Bone marrow (tissue), 2 donors: ENCODE measurements at regions not wholly inside any gene's neighbourhood (a gene's known extent, or its start where the extent isn't known, plus 50 kb on each side); places are given as distances from the start of the nearest gene placed in this dataset.

Source experiments
- DNase-seq, 2 donors: peaks; one replicate each; lab custom pipeline; 2025; lab: John Stamatoyannopoulos, UW

DNA sequence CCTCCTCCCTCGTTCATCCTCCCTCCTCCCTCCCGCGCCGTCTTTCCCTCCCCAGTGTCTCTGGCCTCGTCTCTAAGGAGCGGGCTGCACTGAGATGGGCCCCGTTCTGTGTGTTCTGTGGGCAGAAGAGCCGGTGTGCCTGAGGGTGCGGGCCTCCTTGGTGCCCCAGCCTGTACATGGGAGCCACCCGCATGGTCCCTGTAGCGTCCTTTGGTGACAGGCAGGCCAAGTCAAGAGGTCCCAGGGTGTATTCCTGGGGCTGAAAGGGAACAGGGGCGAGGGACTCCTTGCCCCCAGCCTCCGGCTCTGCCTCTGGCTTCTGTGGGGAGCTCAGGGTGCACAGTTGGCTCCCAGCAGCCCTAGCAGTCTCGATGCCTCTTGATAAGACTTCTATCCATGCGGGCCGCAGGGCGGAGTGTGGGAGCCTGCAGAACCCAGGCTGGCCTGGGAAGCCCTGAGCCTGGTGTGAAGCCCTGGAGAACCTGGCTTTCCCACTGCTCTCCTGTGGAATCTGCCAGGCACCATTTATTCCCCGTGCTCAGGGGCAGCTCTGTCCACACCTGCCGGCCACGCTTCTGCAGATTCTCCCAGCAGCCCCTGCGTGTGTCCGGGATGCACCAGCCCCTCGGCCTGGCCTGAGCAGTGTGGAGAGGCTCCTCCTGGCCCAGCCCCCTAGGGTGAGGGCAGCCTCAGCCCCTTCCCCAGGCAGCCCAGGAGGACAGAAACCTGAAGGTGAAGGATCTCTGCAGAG, 181.3 kb downstream of the KIF26A start:
- no peak for DNase-seq

DNA sequence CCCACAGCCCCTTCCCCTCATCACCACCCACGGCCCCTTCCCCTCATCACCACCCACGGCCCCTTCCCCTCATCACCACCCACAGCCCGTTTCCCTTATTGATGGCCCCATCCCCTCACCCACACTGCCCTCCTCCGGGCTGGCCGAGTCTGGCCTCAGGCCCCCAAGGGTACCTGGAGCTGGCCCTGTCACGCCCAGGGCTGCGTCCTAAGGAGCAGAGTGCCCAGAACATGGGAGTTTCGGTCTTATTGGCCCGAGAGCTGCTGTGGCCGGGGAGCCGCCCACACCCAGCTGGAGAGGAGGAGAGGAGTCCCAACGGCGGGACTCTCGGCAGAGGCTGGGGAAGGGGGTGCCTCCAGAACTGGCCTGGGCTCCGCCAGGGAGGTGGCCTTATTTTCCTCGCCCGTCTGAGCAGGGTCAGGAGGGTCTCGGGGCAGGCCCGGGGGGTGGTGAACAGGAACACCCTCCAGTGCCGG, 182.3 kb downstream of the KIF26A start:
- DNase-seq = no peak

DNA sequence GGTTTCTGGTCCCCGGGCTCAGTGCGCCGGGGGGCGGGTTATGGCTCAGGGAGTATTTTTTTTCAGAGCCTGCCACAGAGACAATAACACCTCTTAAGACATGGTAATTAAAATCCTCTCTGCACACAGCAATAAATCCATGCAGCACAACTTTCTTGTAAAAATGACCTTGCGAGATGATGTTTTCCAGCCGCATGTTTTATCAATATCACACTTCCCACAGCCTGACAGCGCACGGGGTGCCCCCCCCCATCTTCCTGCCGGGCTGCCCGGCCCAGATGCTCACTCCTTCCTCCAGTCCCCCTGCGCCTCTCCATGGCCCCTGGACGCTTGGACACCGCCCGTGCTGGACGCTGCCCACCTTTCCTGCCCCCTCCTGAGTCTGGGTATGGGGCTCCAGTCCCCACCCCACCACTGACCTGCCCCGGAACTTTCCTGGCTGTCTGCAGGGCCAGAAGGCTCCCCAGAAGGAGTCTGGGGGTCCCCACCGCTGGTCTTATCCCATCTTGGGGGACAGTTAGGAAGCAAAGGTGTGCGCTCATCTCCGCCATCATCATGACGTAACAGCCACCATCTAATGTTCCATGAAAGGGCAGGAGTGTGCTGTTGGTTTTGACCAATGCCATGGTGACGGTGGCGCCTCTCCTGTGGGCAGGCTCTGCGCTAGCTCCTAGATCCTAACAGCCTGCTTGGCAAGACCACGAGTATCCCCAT, 182.9 kb downstream of the KIF26A start:
- DNase-seq = no peak

DNA sequence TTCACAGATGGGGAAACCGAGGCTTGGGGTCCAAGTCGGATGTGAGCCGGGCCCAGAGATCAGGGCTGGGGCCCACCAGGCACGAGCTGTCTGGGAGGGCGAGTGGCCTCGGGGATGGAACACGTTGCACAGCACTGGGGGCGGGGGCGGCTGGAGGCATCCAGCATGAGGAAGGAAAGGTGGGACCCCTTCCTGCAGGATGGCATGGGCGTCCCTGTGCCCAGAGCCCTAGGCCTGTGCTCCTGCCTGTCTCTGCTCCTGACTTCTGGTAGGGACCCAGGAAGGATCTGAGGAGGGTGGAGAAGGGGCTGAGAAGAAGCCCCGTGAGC, 183.4 kb downstream of the KIF26A start:
- DNase-seq = no peak

DNA sequence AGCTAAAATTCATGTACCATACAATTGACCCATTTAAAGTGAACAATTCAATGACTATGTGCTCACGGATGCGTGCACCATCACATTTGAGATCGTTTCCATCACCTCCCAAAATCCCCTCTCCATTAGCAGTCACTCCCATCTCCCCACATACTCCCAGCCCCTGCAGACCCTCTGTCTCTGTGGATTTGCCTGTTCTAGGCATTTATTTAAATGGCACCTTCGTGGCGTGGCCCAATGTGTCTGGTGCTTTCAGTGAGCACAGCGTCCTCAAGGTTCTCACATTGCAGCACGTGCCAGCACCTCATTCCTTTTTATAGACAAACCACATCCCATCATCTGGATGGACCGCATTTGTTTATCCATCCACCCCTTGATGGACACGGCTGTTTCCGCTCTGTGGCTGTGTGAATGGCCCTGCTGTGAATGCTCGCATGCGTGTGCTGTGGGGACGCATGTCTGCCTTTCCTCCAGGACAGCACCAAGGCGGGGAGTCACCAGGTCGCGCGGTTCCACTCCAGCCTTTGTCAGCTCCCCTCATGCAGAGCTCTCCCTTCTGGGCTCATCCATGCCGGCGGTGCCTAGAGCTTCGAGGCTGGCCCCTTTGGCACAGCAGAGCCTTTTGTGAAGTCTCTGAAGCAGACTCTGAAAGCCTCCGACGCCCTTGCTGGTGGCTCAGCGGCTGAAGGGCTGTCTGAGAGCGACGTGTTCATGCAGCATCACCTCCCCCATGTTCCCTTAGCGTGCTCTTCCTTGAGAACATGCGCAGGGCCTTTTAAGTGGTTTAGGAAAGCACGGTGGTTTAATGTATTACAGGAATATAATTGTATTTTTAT, 184.4 kb downstream of the KIF26A start:
- DNase-seq = no peak

DNA sequence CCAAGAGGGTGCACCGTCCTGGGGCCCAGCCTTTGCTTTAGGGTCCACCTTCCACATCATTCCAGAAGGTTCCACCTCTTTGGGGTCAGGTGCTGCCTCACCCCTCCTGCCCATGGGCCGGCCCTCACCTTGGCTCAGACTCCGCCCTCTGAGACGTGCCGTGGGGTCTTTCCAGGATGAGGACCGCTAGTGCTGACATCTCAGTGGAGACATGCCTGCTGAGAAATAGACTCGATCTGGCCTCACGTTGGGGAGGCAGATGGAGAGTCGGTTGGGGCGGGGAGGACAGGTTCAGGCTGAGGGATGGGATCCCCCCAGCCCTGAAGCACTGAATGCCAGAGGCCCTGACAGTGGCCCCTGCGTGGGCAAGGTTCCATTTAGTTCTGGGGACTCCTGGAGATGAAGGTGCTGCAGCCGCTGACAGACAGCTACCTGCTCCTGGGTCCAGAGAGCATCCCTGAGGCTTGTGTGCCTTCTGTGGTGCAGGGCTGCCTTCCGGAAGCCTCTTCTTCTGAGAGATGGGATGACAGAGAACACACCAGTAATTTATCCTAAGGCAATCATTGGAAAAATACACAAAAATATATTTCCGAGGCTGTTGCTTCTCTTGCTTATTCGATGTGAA, 185.3 kb downstream of the KIF26A start:
- DNase-seq = no peak

DNA sequence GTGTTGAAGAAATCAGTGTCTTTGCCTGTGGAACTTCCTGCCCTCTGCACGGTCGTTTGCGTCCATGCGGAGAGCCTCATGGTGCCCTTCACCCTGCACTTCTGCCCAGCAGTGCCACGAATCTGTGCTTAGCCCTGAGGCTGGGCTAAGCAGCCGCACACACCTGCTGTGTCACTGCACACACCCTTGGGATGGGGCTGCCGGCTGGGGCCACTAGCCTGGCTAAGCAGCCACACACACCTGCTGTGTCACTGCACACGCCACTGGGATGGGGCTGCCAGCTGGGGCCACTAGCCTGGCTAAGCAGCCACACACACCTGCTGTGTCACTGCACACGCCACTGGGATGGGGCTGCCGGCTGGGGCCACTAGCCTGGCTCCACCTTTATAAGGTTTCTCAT, 188.5 kb downstream of the KIF26A start:
- DNase-seq = no peak

DNA sequence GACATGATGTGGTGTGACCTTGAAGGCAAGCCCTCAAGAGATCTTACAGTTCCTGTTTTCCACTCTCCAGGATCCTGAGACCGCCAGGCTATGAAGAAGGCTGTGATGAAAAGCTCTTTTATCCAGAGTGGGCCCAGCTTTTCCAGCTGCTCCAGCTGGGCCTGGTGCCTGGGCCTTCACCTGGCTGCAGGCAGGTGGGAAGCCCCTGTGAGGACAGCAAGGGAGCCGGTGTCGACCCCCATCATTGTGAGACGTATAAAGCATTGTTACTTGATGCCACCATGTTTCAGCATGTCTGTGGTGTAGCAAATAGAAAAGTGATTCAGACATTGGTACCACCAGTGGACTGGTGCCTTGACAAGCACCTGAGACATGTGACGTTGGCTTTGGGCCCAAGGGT, 190.2 kb downstream of the KIF26A start:
- no peak for DNase-seq

DNA sequence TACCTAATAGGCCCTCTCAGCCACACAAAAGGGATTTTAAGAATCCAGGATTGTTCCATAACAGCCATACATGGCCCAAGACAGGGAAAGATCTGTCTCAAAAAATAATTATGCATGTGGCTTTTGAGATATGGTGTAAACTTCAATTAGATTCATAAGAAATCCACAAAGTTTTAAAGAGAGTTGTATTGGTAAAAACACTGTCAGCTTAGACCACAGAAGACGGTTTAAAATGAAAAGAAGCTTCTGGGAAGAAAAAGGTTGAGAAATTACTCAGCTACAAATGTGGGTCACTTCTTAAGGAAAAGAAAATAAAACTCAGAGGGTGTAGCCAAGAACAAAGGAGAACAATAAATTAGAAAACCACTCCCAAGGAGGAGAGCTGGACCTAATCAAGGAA, 191.4 kb downstream of the KIF26A start:
- no peak for DNase-seq

DNA sequence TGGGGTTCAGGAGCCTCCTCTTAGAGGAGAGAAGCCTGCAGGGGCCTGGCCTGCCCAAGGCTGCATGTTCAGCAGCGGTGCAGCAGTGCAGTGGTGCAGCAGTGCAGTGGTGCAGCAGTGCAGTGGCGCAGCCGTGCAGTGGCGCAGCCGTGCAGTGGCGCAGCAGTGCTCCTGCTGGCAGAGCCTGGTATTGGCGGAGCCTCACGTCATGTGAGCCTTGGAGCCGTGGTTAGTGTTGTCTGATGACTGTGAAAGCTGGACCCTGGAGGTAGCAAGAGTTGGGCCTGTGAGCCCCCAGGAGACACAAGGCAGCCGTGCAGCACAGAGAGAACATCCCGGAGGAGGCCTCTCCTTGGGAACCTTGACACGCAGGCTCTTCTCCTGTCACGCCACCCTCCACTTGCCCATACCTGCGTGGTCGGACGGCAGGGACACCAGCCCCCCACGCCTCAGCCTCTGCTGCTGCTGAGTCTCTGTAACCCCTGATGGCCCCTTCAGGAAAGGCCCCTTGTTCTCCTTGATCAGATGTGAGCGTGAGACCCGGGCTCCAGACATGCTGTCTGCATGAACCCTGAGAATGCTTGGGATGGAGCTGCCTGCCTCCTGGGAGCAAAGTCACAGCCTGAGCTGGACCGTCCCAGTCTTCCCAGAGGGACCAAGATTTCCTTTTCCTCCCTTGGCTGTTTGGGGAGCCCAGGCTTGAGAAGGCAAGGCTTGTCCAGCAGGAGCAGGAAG, 193.7 kb downstream of the KIF26A start:
- no peak for DNase-seq

DNA sequence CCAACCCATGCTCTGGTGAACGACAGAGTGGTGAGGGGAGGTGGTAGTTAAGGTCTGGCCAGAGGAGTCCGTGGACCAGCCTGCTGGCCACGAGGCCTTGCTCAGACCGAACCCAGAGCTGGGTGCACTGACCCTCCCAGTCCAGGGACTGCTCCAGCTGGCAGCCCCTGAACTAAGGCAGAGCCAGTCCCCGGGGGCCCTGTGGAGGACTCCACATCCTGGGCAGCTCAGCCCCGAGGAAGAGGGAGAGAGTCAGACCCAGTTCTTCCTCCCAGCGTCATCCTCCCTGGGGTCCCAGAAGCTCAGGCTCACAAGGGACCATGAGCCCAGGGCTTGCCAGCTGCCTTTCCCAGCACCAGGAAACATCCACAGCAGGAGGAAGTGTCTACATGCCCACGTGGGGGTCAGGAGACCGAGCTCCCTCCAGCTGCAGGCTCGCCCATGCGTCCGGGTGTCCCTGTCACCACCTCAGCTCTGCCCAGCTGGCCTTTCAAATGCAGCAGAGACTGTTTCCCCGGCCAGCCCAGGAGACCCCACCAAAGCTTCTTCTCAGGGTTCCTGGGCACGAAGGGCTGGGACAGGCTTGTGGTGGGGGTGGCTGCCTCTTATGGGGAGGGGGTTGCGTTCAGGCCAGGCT, 194.4 kb downstream of the KIF26A start:
- DNase-seq = no peak

DNA sequence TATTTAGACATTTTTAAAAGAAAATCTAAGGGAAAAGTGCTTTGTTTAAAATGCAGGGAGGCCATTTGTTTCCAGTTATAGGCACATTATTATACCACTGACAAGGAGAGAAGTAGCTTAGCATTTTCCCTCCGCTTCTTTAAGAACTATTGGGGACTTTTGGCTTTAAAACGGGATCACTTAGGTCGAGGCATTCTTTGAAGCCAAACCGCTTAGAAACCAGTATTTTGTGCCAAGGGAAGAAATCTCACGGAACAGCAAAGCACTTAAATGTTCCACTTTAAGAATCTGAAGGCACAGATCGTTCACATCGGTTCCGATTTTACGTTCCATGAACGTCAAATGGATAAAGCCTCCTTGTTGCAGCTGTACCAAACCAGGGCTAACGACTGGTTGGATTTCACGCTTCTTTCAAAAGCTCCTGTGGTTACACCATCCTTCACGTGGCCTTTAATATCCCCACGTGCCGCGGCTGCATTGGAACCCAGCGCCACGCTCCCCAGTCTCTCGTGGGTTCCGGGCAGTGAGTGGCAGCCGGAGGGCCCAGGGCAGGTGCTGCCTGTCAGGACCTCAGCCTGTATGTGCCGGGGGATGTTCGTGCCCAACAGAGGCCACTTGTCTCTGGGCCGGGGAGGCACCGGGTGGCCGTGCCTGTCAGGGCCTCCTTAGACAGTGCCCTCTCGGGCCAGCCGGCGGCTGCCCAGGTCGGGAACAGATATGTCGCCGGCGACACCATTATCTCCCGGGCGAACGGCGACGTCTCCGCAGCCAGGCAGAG, 195.4 kb downstream of the KIF26A start:
- no peak for DNase-seq

DNA sequence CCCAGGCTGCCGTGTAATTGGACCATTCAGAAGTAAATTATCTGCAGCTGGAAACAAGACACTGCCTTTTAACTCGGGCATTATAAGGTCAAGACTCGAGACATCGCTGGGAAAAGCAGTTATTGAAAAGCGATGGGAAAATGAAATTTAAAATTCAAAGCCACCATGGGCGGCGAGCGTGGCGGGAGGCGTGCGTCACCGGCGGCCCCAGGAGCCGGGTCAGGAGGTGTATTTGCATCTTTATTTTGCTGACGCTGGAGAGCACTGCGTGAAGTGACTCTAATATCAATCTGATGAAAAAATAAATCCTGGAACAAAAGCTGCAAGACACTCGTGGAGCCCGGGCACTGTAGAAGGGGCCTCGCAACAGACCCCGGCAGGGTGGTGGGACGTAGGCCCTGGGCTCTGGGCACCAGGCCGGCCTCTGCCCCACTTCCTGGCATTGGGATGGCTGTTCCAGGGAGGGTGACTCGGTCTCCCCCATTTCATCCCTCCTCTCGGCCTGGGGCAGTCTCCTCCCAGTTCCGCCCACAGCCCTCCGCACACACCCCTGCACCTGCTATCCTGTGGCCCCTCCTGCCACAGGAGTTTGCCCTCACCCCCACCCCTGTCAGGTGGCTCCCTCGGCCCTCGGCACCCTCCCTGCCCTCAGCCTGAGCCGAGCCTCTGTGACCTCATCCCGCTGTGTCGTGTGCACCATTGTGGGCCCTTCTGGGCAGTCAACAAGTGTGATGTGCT, 196.2 kb downstream of the KIF26A start:
- no peak for DNase-seq

DNA sequence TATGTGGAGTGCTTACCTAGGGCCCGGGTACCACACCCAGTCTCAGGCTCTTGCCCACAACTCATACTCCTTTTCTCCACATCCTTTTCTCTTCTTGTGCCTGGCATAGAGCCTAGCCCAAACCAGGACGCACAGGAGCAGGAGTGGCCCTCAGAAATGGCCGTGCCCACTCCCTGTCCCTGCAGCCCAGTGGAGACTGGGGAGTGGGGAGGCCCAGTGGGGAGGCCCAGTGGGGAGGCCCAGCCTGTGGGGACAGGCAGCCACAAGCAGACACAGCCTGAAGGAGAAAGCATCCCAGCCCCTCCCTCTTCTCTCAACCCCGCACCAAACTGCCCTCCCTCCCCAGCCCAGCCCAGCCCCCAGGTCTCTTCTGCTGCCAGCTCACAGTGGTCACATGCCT, 196.8 kb downstream of the KIF26A start:
- no peak for DNase-seq

DNA sequence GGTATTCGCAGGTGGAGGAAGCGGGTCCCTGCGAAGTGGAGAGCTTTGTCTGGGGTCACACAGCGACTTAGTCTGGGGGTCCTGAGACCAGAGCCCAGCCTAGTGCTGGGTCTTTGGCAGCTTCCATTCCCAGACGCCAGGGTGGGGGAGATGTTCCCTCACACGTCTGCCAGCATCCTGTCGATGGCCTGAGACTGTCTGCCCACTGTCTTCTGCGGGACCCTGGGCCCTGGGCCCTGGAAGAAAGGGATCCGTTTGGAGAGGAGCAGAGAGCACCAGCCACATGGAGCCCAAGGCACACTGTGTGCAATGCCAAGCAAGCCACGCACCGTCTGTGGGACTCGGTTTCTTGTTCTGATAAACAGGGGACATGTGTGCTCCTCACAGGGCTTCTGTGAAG, 197.2 kb downstream of the KIF26A start:
- no peak for DNase-seq

DNA sequence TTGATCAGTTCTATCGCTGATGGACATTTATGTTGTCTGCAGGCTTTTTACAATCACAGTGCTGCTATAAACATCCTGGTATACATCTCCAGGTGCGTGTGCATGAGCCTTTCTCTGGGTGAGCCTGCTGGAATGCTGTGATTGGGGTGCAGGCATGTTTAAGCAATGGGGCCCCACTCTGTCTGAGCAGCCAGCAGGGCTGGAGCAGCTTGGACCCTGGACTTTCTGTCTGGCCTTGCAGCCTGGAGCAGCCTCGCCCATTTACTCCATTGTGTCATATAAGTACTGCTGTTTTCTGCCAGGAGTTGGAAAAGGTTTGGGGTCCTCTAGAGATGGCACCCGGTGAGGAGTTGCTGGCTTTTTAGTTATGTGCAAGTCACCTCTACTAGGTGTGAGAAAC, 199.0 kb downstream of the KIF26A start:
- no peak for DNase-seq

DNA sequence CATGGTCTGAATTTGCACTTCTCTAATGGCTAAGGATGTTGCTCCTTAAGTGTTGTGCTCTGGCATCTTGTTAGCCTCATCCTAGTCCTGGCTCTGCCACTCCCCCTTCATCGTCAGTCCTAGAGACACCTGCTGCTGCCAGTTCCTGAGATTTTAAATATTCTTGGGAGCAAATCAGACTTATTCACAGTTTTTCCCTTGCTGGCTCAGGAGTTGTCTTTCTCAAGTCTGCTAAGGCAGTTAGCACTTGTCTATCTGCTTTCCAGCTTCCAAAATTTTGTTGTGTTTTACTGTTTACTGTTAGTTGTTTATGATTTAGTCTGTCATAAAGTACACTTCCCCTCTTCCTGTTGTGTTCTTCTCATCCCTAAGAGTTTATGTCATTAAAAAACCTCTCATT, 201.0 kb downstream of the KIF26A start:
- no peak for DNase-seq

DNA sequence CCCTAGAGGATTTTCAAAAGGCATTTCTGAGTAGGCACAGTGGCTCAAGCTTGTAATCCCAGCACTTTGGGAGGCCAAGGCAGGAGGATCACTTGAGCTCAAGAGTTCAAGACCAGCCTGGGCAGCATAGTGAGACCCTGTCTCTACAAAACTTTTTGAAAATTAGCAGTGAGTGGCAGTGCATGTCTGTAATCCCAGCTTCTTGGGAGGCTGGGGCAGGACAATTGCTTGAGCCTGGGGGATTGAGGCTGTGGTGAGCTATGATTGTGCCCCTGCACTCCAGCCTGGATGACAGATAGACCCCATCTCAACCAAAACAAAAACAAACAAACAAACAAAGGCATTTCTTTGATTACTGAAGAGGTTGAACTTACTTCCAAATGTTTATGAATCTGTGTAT, 201.4 kb downstream of the KIF26A start:
- no peak for DNase-seq

DNA sequence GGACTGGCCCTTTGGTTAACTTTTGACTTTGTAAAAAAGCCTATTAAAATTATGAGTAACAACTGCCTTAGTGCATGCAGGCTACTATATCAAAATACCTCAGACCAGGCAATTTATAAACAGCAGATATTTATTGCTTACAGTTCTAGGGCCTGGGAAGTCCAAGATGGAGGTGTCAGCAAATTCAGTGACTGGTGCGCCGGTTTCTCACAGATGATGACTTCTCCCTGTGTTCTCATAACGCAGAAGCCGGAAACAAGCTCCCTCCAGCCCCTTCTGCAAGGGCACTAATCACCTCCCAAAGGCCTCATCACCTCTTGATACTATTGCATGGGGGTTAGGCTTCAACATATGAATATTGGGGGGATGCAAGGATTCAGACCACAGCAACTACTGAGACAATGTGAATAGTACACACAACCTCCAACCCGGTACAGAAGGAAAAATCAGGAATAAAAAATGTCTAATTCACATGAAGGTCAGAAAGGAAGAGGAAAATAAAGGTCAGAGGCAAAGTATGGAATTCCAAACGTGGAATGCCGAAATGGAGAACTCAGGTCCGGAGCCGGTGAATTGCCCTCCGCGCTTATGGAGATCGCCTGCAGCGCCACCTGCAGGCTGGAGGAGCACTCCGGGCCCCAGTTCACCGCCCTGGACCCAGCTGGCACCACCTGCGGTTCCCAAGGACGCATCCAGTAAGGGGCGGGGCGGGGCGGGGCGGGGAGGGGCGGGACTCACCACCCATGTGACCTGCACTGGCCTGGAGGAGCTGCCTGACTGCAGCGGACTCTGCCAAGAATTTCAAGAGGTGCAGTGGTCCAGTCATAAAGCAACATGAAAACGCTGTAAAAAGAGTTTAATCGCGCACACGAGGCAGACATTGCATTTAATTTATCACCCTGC, 203.4 kb downstream of the KIF26A start:
- DNase-seq = no peak
